HG03342 (cell line): ENCODE measurements at regions not wholly inside any gene's neighbourhood (a gene's known extent, or its start where the extent isn't known, plus 50 kb on each side); places are given as distances from the start of the nearest gene placed in this dataset.
A peak's percentile ranks its signal among the peaks of the same experiment; 100 is the strongest.

ENCODE experiments used
- ATAC-seq: cut with Tn5 transposase; IDR thresholded peaks from one replicate; pipeline ENCODE4 v1.9.1; 2021; ENCODE audit warnings: mild to moderate bottlenecking, moderate library complexity; ENCODE audit not compliant: unreplicated experiment

GRCh38 chr1:212221801-212222200, 63.4 kb upstream of the PPP2R5A start:
- no peak for ATAC-seq

GRCh38 chr1:212224102-212224501, 61.1 kb upstream of the PPP2R5A start:
- ATAC-seq, result no peak

GRCh38 chr1:212225416-212225815, 59.8 kb upstream of the PPP2R5A start:
- ATAC-seq, result no peak

- ATAC-seq, result peak; percentile 70
These were observed 59.3 kb upstream of the PPP2R5A start for GRCh38 chr1:212225871-212226302.

GRCh38 chr1:212226467-212226866, 58.7 kb upstream of the PPP2R5A start:
- ATAC-seq, result no peak

- ATAC-seq, result no peak
These were observed 57.1 kb upstream of the PPP2R5A start for GRCh38 chr1:212228076-212228475.

- no peak for ATAC-seq
These were observed 56.6 kb upstream of the PPP2R5A start for GRCh38 chr1:212228591-212229119.

GRCh38 chr1:212229654-212230053, 55.6 kb upstream of the PPP2R5A start:
- no peak for ATAC-seq

- no peak for ATAC-seq
These were observed 54.9 kb upstream of the PPP2R5A start for GRCh38 chr1:212230329-212230728.

- ATAC-seq, result no peak
These were observed 53.8 kb upstream of the PPP2R5A start for GRCh38 chr1:212231372-212231771.

- no peak for ATAC-seq
These were observed 53.1 kb upstream of the PPP2R5A start for GRCh38 chr1:212232090-212232489.

- ATAC-seq, result no peak
These were observed 51.9 kb upstream of the PPP2R5A start for GRCh38 chr1:212233321-212233720.

GRCh38 chr1:212234431-212235395, 50.5 kb upstream of the PPP2R5A start:
- peak; percentile 76 for ATAC-seq
